SJSA1 (cell line): ENCODE measurements at regions not wholly inside any gene's neighbourhood (a gene's known extent, or its start where the extent isn't known, plus 50 kb on each side); places are given as distances from the start of the nearest gene placed in this dataset.

Experiments used
- DNase-seq, 2 experiments: peaks; one replicate each; pipeline ENCODE4 v3.0.0-alpha.2; 2015 to 2020; ENCODE audit warnings: low spot score in 2 of 2, low read depth in 1 of 2
- H3K27ac ChIP-seq: fragments of 250-450 bp; sonication (Bioruptor Pico); 2 replicates; pipeline ENCODE4 v1.5.1; 2020; ENCODE audit warnings: mild to moderate bottlenecking, moderate library complexity
- H3K27me3 ChIP-seq: fragments of 250-450 bp; sonication (Bioruptor Pico); replicated peaks from 2 replicates; pipeline ENCODE4 v1.5.1; 2020; ENCODE audit warnings: mild to moderate bottlenecking, moderate library complexity
- H3K36me3 ChIP-seq: fragments of 250-450 bp; sonication (Bioruptor Pico); 2 replicates; pipeline ENCODE4 v1.5.1; 2020; ENCODE audit warnings: mild to moderate bottlenecking
- H3K4me1 ChIP-seq: fragments of 250-450 bp; sonication (Bioruptor Pico); replicated peaks from 2 replicates; pipeline ENCODE4 v1.6.1; 2021; ENCODE audit warnings: mild to moderate bottlenecking
- H3K4me3 ChIP-seq: fragments of 250-450 bp; sonication (Bioruptor Pico); 2 replicates; pipeline ENCODE4 v1.5.1; 2020; ENCODE audit warnings: mild to moderate bottlenecking
- H3K9me3 ChIP-seq: fragments of 250-450 bp; sonication (Bioruptor Pico); replicated peaks from 2 replicates; pipeline ENCODE4 v1.5.1; 2020; ENCODE audit warnings: mild to moderate bottlenecking

DNA sequence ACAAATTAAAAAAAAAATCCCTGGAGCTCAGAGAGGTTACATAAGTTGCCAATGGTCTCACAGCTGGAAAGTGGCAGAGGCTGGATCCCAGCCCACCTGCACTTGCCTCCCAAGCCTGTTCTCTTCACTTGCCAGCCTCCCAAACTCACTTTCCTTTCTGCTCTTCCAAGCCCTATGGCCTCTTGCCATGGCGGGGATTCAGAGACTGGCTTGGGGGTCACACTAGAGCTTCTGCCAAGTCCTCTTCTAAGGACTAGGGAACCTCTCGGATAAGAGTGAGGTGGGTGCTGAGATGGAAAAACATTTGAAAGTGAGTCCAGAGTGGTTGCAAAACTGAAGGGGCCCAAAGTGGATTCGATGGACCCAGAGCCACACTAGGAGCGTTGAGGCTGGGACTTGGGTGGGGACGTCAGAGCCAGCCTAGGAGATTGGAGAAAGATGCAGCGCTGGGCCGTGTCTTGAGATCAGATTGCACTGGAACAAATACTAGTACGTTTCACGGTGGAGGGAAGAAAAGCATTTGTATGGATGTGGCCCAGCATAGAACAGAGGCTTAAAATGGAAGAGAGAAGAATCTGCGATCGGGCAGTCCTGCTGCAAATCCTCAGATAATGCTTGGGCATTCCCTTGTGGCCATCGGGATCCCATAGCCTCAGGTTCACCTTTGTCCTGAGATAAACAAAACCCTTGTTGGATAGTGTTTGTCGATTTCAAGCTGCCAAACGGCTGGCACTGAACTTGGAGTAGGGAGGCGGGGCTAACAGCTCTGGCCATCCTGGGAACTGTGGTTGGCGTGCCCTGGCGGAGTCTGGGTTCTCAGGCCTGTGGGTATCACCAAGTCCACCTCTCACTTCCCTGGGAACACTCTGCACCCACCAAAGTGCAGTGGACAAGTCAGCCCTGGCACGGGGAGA lies 84.8 kb downstream of the ING1 start:
- DNase-seq: peak in 1 of 2 experiments; percentile 65
- Histone ChIP-seq H3K27ac (no peak overlapping the region), H3K4me3 (no peak overlapping the region), H3K27me3 (peaks cover 82% of the 10 kb centered on the region), H3K4me1 (peaks cover 10% of the 10 kb centered on the region), H3K9me3 (no peaks in the 10 kb centered on the region; the same call in 1 of the 2 replicates), H3K36me3 (no peaks in the 10 kb centered on the region)

DNA sequence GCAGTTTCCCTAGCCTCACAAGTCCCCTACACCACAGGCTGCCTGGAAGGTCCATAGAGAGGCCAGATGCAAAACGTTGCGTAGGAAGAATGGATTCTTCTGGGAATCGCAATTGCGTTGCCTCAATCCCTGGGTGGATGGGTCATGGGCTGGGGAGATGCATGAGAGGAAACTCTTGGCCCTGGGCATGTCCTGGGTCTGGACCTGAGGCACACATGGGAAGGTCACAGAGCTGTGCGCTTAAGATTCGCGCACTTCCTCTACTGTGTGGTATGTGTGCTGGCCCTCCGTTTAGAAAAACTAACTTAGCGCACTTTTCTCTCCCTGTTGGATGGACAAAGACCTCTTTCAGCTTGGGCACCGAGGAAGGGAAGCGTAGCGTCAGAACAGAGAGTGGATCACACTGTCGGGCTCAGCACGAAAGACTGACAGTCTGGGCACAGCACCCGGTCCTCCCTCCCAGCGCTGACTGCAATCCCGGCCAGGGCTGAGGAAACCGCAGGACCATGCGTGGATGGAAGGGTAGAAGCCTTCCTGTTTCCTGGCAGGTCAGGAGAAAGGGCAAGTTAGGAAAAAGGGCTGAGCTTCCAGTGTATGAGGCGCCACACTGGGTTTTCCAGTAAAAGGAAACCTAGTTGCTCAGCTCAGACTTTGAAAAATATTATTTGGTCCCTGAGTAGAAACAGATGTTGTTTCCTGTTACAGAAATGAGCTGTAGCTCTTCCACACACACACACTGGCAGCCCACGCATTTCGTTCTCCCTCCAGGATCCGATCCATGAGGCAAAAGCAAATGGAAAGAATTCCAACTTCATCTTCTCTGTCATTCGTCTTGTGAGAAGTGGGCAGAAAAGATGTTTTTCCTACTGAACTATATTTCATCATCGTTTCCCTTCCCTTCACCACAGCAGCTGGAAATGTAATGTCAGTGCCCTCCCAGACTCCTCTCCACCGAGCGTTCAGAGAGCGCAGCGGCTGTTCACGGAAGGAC lies 86.0 kb downstream of the ING1 start:
- H3K9me3 ChIP-seq: no peaks in the 10 kb centered on the region; the same call in 1 of the 2 replicates
- H3K27ac ChIP-seq: no peak overlapping the region
- H3K36me3 ChIP-seq: no peaks in the 10 kb centered on the region
- H3K27me3 ChIP-seq: peaks cover 90% of the 10 kb centered on the region
- H3K4me3 ChIP-seq: peak overlapping the region; percentile 13
- DNase-seq: peak; percentile 78 to 80
- H3K4me1 ChIP-seq: peaks cover 10% of the 10 kb centered on the region

DNA sequence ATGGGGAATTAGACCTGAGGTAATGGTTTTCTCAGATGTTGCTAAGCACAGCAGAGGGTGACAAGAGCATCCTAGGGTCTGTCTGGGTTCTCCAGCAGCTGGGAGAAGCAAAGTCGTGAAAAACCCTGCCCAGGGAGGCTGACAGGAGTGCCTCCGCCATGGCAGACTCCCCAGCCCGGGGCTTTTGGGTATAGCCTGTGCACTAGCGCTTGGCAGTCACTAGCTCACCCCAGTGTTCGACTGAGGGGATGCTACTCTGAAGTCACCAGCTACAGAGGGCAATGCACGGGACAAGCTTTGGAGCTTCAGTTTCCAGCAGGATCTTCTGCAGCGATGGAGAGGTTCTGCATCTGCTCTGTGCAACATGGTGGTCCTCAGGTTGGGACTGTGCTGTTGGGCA lies 87.5 kb downstream of the ING1 start:
- DNase-seq: peak in 1 of 2 experiments; percentile 77
- H3K4me1 ChIP-seq: peaks cover 10% of the 10 kb centered on the region

DNA sequence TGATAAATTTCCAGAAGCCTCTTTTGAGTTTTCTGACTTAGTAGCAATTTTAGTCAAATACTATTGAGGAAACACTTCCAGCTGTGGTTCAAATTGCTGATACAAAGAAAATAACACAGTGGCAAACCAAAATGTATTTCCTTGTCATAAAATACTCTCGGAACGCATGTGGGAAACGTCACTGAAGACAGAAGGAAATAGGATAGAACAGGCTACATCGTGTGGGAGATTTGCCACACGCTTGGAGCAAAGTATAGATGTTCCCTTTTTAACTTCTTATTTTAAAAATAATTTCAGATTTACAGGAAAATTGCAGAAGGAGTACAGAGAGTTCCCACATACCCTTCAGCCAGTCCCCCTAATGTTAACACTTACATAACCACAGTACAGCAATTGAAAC lies 88.8 kb downstream of the ING1 start:
- no peak overlapping the region for H3K27ac ChIP-seq
- H3K4me1 ChIP-seq: peaks cover 10% of the 10 kb centered on the region
- H3K27me3 ChIP-seq: peaks cover 81% of the 10 kb centered on the region
- H3K36me3 ChIP-seq: no peaks in the 10 kb centered on the region
- no peak overlapping the region for H3K4me3 ChIP-seq
- no peaks in the 10 kb centered on the region; the same call in 1 of the 2 replicates for H3K9me3 ChIP-seq
- DNase-seq: no peak

More for the DNA sequence above, 87.5 kb downstream of the ING1 start:
- no peaks in the 10 kb centered on the region; the same call in 1 of the 2 replicates for H3K9me3 ChIP-seq
- no peak overlapping the region for H3K4me3 ChIP-seq
- H3K27ac ChIP-seq: no peak overlapping the region
- H3K27me3 ChIP-seq: peaks cover 87% of the 10 kb centered on the region
- no peaks in the 10 kb centered on the region for H3K36me3 ChIP-seq

DNA sequence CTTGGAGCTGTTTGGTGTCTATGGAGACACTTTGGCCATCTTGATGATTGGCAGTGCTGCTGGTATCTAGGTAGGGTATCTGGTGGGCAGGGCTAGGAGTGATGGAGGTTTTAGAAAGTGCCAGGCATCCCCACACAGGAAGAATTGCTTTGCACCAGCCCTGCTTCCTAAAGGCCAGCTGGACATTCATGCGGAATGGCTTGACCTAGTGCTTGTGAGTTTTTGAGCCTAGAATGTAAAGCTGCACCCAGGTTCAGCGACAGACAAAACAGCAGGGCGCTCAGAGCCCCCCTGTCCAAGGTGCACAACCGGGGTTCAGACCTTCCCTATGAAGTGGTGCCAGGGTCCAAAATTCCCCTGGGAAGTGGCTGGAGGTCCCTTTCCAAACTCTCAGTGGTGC lies 93.1 kb downstream of the ING1 start:
- Histone ChIP-seq H3K9me3 (no peaks in the 10 kb centered on the region), H3K27me3 (peaks cover 74% of the 10 kb centered on the region), H3K27ac (no peak overlapping the region), H3K4me3 (no peak overlapping the region), H3K4me1 (no peaks in the 10 kb centered on the region), H3K36me3 (no peaks in the 10 kb centered on the region)
- DNase-seq: peak in 1 of 2 experiments; percentile 54

DNA sequence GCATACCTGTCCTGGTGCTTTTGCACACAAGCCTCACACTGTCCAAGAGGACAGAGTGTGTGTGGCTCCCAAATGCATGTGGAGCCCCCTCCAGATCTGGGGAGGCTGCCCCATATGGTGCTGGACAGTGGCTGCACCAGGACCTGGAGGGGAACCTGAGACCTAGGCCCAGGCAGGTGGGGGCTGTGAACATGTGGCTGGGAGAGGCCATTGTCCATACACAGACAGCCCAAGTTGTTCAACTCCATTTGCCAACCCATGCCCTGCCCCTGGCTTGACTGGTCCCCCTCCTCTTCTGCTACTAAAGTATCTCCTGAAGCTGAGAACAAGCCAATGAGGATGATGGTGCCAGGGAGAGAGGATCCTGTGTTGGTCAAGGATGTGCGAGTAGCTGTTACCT lies 94.0 kb downstream of the ING1 start:
- H3K27me3 ChIP-seq: peaks cover 70% of the 10 kb centered on the region
- peak in 1 of 2 experiments; percentile 68 for DNase-seq
- no peaks in the 10 kb centered on the region for H3K4me1 ChIP-seq
- no peaks in the 10 kb centered on the region for H3K9me3 ChIP-seq
- no peak overlapping the region for H3K27ac ChIP-seq
- H3K4me3 ChIP-seq: no peak overlapping the region
- H3K36me3 ChIP-seq: no peaks in the 10 kb centered on the region

DNA sequence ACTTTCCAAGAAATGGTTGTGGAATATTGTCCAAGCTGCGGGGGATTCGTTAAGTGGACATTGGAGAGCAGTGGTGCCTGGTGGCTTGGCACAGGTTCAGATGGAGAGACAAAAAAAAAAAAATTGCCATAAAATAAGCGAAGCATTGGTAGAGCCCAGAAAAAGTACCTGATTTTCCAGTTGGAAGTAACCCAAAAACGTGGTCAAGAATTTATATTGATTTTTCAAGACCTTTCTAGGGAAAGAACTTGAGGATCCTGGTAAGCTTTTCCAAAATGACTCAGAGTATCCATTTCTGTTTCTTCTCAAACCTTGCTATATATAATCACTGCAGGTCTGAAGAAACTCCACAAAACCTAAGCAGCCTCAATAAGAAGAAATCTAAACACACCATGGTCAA lies 94.6 kb downstream of the ING1 start:
- Histone ChIP-seq H3K4me1 (no peaks in the 10 kb centered on the region), H3K27ac (no peak overlapping the region), H3K9me3 (no peaks in the 10 kb centered on the region), H3K27me3 (peaks cover 67% of the 10 kb centered on the region), H3K36me3 (no peaks in the 10 kb centered on the region), H3K4me3 (no peak overlapping the region)
- peak in 1 of 2 experiments; percentile 37 for DNase-seq

DNA sequence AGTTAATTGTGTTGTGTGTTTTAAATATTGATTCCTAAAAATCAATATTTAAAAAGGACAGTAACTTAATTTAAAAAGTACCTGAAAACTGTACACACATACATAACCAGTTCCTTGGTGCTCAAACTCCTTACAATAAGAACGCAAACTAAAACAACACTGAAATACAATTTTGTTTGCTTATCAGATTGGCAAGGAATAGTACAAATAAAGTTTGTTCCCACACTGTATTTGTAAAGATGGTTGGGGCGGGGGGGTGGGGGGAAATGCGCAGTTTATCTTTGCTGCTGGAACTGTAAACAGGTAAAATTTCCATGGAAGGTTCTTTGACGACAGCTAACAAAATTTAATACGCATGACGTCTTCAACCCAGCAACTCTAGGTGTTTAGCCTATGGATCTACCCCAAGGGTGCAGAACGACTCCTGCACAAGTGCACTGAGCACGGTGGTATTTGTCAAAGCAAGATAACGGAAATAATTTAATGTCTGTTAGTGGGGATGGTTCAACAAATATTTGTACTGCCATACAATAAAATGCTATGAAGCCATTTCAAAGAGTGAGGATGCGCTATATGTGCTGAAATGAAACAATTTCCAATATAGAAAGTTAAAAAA lies 96.5 kb downstream of the ING1 start:
- peaks cover 51% of the 10 kb centered on the region for H3K27me3 ChIP-seq
- H3K4me1 ChIP-seq: no peaks in the 10 kb centered on the region
- no peaks in the 10 kb centered on the region for H3K36me3 ChIP-seq
- H3K27ac ChIP-seq: no peak overlapping the region
- DNase-seq: peak in 1 of 2 experiments; percentile 44
- H3K9me3 ChIP-seq: no peaks in the 10 kb centered on the region
- H3K4me3 ChIP-seq: no peak overlapping the region

DNA sequence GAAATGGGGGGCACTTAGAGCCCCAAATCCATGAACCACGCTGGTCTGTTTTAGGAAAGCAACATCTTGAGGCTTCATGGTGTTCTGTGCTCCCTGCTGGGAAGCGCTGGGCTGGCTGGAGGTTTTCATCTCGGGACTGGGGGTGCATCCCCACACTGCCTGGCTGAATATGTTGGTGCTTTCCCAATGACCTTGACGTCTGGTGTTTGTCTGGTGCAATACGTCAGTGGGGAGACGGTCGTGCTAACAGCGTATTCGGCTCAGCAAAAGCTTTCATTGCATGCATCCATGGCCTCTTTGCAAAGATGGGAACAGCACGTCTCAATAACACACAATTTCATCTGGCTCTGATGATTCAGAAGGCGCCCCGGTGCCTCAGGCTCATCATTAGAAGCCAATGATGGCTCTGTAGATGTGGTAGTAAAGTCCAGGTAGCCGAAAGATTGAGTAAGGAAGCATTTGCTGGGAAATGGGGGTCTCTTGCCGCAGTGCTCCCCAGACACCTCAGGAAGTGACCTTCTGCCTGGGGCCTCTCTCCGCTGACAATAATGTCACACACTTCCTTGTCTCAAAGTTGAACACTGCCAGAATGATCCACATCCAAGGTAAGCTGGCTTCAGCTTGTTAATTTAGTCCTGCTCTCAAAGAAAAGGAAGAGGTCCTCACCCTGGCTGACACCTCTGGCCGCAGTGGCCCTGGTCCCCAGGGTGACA lies 97.7 kb downstream of the ING1 start:
- peak in 1 of 2 experiments; percentile 55 for DNase-seq
- no peaks in the 10 kb centered on the region for H3K9me3 ChIP-seq
- H3K27me3 ChIP-seq: peaks cover 44% of the 10 kb centered on the region
- H3K4me1 ChIP-seq: no peaks in the 10 kb centered on the region
- H3K27ac ChIP-seq: no peak overlapping the region
- no peaks in the 10 kb centered on the region for H3K36me3 ChIP-seq
- no peak overlapping the region for H3K4me3 ChIP-seq

DNA sequence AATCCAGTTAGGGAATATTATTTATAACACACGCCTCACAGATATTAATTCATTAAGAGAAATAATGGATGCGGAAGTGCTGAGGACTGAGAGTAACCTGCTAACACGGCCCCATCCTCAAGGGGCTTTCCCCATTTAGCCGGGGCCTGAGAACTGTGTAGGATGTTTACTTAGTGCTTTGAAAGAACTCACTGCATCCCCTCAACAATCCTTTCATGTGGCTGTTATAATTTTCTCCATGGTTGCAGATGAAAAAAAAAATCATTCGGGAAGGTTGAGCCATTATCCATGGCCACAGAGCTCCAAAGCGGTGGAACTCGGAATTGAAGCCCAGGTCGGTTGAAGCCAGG lies 98.2 kb downstream of the ING1 start:
- H3K4me1 ChIP-seq: no peaks in the 10 kb centered on the region
- H3K36me3 ChIP-seq: no peaks in the 10 kb centered on the region
- no peaks in the 10 kb centered on the region for H3K9me3 ChIP-seq
- no peak overlapping the region for H3K27ac ChIP-seq
- H3K4me3 ChIP-seq: no peak overlapping the region
- peaks cover 44% of the 10 kb centered on the region for H3K27me3 ChIP-seq
- DNase-seq: no peak

DNA sequence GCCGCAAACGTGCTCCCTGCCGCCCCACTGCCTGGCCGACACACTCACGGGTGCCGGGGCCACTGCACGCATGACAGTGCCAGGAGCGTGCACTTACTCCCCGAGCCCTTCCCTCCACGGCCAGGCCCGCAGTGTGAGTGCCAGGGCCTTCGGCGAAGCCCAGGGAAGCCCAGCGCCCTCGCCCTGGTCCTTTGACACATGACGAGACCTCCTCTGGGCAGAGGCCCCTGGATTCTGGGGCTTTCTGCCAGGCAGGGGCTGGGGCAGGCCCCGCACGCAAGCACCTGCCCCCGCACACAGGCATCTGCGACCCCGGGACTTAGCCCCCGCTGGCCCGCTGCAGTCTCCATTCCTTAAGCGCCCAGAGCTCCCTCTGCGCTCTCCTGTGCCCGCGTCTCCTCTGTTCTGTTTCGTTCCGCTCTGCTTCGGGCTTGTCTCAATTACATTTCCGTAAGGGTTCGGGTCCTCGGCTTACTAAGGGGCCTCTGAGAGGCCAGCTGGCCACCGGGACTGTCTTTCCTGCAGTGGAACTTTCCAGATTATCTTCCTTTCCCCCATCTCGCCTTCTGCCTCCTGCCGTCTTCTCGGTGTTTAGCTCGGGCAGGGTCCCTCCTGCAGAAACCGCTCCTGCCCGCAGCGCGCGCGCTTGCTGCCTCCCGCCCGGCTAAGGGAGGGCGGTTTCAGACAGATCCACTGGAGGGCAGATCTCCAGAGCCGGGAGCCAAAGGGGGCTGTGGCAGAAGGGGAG lies 98.8 kb downstream of the ING1 start:
- peak in 1 of 2 experiments; percentile 70 for DNase-seq
- peaks cover 42% of the 10 kb centered on the region for H3K27me3 ChIP-seq
- H3K9me3 ChIP-seq: no peaks in the 10 kb centered on the region
- no peak overlapping the region for H3K4me3 ChIP-seq
- no peaks in the 10 kb centered on the region for H3K4me1 ChIP-seq
- H3K36me3 ChIP-seq: no peaks in the 10 kb centered on the region
- H3K27ac ChIP-seq: no peak overlapping the region

DNA sequence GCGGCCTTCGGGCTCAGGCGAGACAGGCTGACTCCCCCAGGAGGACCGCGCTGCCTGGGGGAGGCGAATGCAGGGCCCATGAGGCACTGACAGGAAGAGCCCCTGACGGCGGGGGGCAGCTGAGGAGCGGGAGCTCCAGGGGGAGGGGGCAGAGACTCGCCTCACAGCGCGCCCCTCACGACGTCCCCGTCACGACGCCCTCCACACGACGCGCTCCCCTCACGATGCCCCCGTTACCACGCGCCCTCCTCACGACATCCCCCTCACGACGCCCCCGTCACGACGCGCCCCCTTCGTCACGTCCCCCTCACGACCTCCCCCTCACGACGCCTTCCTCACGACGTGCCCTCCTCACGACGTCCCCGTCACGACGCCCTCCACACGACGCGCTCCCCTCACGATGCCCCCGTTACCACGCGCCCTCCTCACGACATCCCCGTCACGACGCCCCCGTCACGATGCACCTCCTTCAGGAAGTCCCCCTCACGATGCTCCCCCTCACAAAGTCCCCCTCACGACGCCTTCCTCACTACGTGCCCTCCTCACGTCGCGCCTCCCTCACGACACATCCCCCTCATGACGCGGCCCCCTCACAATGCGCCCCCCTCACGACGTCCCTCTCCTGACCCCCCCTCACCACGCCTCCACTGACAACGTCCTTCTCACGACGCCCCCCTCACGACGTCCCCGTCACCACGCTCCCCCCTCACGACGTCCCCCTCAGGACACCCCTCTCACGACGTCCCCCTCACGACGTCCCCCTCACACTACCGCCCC lies 99.6 kb downstream of the ING1 start:
- peak in 1 of 2 experiments; percentile 68 for DNase-seq
- Histone ChIP-seq H3K4me1 (no peaks in the 10 kb centered on the region), H3K27ac (no peak overlapping the region), H3K36me3 (no peaks in the 10 kb centered on the region), H3K9me3 (no peaks in the 10 kb centered on the region), H3K4me3 (no peak overlapping the region), H3K27me3 (peaks cover 44% of the 10 kb centered on the region)
